SKM-1 treated with dmso at 0.1 percent for 144 hours (cell line): ENCODE measurements at regions not wholly inside any gene's neighbourhood (a gene's known extent, or its start where the extent isn't known, plus 50 kb on each side); places are given as distances from the start of the nearest gene placed in this dataset.
"Not testable (repeated sequence)": the region's sequence is repeated elsewhere in the genome, so short reads cannot be mapped to it uniquely, and the experiment has no call there.

Source experiments
- DNase-seq: peaks from one replicate; lab custom pipeline; 2025; ENCODE audit not compliant: unreplicated experiment; lab: John Stamatoyannopoulos, UW

DNA sequence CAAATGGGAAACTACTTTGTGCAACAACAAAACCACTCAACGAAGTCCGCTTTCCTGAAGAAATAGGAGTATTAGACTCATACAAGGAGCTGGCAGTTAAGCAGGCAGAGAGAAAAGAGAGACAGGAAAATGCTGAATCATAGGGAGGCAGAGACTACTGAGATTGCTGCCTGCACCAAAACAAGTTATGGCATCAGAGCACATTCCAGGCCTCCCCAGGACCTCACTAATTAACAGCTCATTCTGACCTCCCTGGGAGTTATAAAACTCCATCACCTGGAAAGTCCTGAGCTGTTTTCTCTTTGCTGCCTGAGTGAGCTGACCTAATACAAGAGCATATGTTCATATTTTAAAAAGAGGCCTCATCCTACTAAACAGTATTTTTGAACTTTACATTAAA lies 741.0 kb downstream of the MCTP2 start:
- DNase-seq = no peak

DNA sequence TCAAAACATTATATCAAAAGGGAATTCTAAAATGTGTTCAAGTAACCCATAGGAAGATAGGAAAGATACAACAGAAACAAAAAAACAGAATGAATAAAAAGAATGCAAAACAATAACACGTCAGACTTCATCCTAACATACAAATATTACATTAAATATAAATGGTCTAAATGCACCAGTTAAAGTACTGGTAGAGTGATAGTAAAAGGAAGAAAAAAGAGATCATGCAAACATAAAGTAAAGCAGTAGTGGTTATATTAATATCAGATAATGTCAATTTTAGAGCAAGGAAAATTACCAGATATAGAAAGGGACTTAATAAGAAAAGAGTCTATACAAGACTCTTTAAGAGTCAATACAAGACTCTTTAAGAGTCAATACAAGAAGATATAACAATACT lies 755.7 kb downstream of the MCTP2 start:
- no peak for DNase-seq

DNA sequence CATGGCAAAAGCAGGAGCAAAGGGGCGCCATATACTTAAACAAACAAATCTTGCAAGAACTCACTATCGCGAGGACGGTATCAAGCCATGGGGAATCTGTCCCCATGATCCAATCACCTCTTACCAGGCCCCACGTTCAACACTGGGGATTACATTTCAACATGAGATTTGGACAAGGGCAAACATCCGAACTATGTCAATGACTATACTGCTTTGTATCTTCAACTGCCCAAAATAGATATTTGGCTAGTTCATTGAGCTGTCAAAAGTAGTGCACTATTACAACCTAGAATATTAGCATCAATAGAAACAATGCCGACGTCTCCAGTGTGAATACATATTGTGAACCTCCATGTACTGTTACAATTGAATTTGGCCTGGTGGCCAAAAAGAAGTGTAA lies 760.4 kb downstream of the MCTP2 start:
- DNase-seq = no peak

DNA sequence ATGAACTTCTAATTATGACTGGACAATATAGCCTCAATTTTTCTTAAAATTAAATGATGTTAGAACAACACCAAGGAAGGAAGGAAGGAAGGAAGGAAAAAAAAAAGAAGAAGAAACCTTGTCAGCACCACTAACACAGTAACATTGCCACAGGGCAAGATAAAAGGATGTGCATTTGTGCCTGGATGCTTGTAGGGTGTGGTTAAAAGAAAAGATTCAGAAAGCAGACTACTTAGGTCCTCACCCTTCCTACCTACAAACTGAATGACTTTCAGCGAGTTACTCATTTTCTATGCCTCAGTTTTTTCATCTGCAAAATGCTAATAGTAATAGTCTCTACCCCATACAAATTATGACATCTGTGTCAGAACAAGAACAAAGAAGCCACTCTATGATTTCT lies 778.3 kb downstream of the MCTP2 start:
- no peak for DNase-seq

DNA sequence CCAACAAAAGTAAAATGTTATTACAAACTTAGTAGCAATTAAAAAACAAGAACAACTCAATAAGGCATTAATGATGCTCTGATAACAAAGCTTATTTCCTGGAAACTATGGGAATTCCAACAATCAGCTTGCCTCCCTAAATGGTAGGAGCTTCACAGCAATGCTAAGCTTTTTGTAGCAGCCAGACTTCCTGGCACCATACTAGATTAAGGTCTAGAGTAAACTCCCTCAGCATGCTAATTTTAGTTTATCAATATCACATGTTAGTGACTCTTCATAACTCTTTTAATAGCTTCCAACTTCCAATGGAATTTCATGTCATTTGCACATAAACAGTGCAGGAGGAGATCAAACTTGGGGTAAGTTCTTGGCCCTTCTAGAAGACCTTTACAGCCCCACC lies 782.0 kb downstream of the MCTP2 start:
- no peak for DNase-seq

DNA sequence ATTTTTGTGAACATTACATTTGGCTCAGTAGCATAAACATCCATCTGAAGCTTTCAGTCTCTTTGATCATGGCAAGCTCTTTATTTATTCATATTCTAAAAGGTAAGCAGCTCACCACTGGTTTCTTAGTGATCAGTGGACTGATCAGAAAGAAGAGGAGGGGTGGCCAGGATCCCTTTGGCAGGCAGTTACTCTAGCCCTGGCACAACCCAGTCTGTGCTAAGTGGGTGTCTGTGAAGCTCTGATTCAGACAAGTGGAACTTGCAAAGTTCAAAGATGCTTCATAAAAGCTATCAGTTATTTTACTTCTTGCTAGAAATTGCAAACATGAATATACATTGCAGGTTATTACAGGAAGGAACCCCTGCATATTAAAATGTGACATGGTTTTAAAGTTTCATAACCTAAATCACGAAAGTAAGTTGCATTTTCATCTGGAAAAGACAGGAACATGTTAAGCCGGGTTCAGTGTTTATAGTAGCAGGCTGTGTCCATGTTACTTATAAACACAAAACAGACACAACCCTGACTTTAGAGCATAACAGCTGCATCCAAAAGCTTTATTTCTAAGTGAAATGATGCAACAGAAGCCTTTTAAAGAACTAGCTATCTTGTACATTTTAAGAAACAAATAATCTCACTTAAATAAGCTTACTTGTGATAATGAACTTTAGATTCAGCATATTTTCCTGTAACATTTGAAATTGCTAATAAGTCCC lies 785.3 kb downstream of the MCTP2 start:
- DNase-seq = no peak

DNA sequence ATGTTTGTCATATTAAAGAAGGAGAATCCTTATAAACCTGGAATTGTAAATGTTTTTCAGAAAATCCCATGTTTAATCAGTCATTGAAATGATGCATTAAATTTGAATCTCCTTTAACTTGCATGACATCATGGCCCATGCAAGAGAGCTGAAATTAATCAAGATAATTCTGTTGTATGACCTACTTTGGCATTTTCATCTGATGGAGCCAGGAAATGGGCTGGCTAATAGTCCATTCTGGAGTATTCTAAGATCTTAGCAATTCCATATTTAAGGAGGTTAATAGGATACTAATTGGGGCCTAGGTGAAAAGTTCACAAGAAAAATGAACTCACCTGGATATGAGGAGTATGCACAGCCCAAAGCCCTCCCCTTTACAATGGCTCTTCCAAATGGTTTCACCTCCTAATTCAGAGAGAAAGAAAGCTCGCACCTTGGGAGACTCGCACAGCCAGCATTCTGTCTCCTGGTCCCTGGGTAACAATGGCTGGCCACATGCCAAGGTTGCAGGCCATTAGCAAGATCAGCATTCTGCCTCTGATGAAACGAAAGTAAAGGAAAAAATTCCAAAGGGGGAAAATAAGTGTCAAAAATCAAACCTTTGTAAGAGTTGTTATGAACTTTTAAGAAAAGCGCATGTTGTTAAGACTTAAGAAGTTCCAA lies 786.4 kb downstream of the MCTP2 start:
- DNase-seq = no peak

DNA sequence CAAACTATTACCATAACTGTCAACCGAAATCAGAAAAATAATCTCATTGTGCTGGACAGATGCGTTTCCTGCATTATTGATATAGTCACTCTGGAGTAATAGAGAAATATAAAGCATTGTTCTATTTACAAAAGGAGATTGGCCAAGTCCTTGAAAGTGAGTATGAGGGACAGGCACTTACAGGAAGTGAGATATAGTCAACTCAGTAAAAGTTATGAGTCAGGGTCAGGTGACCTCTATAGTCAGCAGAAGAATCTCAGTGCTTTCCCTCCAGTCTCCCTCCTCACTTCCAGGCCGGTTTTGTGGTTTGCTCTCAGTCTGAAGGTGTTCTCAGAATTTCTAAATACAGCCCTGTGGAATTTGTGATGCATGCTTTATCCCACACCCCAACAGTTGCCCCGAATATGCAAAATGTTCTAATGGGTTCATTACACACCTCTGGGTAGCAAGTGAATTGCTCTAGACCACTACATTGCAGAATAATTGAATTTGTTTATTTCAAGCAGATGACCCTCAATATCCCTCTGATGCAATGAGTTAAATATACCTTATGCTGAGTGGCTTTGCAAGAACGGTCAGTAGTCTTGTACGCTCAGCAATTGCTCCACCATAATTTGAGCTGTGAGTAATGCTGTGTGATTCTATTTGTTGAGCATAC lies 787.7 kb downstream of the MCTP2 start:
- DNase-seq = no peak

DNA sequence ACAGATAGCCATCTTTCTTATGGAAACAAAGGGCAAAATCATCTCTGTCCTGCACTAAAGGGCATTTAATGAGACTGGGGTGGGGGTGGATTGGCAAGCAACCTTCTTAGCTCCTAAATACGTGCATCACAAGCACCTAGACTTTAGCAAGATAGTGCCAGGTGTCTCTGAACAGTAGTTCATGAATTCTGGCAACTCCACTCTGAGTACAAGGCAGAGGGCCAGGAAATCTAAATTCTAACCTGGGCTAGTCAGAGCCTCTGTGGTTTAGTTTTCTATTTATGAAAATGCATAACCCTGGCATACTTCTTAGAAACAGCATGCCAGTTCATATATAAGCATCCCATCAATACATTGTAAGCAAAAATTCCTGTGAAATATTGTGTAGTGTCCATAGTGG lies 788.5 kb downstream of the MCTP2 start:
- DNase-seq = no peak

DNA sequence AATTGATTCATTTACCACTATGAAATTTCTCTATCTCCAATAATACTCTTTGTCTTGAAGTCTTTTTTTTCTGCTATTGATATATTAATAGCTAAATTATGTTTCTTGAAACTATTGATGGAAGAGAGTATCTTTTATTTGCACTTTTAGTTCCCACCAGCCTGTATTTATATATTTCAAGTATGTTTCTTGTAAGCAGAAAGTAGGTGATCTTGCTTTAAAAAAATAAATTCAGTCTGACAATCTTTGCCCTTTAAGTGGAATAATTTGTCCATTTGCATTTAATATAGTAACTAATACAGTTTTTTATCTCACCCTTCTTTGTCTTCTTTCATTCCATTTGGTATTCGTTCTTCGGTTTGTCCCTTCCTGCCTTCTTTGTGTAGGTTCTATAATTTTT lies 790.5 kb downstream of the MCTP2 start:
- no peak for DNase-seq

DNA sequence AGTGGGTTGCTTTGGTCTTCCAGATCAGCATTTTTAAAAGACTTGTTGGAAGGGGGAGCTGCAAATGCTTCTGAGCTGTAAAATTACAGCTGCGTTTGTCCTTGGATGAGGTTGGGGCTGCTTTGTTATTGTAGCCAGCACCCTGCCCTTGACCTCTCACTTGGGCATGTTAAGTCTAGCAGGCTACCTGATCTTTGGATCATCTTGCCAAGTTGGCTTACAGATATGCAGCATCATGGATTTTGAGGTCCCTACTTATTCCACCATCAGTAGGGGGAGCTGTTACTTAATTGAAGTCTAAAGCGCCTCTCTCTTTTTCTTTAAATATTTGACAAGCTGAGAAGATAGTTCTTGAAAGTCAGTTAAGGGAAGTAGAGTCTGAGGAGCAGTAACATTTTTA lies 793.0 kb downstream of the MCTP2 start:
- DNase-seq = peak; percentile 24

DNA sequence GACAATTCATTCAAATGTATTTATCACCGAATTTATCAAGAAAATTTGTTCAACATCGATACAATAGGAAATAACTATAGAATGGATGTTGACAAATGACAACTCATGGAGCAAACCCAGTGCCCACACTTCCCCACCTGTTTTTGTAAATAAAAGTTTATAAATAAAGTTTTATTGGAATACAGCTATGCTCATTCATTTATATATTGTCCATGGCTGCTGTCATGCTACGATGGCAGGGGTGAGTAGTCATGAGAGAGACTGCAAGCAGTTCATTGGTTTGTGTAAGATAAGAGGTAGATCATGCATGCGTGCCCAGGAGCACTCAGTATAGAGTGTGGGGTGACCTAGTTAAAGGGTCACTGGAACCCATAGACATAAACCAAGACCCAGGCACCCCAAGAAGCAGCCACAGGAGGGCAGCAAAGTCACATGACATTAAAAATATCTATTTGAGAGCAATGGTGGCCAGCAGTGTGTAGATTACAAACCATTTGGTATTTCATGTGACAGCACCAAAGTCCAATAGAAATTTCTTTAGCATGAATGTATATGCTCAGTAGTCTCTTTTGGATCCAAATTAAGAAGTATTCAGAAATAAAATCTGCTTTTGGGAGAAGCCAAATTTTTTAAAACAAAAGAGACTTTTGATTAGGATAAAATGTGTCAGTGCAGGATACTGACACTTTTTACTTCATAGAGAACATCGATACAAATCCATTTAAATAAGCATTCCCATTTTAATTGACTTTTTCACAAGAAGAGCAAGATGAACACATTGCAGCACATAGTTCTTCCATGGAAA lies 794.8 kb downstream of the MCTP2 start:
- DNase-seq = peak; percentile 35

DNA sequence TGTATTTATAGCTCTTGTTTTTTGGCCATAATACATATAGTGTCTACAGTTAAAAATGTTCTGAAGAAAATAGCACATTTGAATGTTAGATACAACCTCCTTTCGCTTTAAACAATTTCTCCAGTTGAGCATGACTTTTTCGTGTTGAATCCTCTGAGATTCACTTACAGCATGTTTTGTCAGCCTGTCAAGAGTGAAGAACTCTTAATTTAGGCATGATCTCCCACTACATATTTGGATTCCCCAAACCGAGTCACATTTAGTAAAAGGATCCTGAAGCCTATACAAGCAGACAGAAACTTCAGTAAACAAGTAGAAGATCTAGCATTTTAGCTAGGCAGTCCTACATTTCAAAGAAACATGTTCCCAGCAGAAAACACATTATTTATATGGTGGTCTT lies 796.6 kb downstream of the MCTP2 start:
- no peak for DNase-seq

DNA sequence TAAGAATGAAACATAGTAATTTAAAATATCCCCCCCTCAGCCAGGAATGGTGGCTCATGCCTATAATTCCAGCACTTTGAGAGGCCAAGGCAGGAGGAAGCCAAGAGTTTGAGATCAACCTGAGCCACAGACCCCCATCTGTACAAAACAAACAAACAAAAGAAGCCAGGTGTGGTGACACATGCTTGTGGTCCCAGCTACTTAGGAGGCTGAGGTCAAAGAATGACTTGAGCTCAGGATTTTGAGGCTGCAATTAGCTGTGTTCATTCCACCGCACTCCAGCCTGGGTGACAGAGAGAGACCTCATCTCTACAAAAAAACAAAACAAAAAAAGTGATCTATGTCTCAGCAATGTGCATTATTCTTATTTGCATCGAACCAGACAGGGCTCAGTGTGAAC lies 800.8 kb downstream of the MCTP2 start:
- DNase-seq = no peak

DNA sequence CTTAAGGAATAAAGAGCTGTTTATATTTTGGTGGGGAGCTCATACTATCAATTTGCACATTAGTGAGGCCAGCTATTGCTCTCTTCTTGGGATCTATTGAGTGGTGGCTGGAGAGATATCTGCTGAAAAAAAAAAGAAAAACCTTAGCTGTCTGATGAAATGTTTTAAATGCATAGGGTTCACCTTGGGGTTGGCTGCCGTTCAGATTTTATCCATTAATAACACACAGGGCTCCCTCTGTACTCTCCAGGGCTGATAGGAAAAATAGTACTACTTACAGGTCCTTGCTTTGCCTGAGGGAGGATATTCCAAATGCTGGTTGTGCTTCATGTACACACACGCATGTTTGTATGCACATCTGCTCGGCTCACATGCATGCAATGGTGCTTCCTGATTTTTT lies 803.7 kb downstream of the MCTP2 start:
- no peak for DNase-seq

DNA sequence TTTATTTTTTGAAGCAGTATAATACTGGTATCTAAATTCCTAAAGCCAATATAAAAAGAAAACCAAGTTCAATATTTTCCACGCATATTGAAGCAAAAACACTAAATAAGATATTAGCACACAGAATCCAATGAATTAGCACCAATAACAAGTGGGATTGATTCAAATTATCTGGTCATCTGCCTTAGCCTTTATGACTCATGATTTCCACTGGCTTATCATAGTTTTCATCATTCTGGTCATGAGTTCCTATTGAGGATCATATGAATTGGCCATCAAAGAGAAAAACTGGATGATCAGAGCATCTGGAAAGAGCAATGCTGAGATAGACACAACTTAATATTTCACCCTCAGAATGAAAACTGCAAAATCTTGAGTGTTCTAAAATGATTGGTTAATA lies 809.9 kb downstream of the MCTP2 start:
- DNase-seq = no peak

DNA sequence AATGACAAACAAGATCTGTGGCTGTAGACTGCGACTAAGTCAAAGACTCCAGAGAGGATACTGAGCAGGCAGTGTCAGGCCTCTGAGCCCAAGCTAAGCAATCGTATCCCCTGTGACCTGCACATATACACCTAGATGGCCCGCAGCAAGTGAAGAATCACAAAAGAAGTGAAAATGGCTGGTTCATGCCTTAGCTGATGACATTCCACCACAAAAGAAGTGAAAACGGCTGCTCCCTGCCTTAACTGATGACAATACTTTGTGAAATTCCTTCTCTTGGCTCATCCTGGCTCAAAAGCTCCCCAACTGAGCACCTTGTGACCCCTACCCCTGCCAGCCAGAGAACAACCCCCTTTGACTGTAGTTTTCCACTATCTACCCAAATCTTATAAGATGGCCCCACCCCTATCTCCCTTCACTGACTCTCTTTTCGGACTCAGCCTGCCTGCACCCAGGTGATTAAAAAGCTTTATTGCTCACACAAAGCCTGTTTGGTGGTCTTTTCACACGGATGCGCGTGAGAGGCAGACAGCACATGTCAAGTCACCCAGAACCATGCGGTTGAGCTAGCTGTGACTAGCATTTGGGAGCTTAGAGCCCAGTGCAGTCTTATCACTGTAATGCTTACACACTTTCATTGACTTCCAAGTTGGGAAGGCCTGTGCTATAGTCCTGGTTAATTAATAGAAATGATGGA lies 812.0 kb downstream of the MCTP2 start:
- DNase-seq = not testable (repeated sequence)

DNA sequence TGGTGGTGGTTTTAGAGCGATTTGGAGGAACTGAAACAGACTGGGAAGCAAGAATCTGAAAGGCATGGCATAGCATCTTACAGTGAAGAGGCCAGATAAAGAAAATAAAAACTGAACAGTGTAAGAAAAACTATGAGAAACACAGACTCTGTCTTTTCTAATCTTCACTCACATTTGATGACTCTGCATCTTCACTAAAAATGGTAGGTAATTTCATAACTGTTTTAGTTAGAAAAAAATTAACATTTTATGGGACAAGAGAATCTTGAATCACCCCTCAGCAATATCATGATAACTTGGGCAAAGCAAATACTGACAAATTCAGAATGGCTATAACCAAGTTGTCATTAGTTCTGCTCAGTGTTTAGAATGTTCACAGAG lies 812.6 kb downstream of the MCTP2 start:
- DNase-seq = no peak

DNA sequence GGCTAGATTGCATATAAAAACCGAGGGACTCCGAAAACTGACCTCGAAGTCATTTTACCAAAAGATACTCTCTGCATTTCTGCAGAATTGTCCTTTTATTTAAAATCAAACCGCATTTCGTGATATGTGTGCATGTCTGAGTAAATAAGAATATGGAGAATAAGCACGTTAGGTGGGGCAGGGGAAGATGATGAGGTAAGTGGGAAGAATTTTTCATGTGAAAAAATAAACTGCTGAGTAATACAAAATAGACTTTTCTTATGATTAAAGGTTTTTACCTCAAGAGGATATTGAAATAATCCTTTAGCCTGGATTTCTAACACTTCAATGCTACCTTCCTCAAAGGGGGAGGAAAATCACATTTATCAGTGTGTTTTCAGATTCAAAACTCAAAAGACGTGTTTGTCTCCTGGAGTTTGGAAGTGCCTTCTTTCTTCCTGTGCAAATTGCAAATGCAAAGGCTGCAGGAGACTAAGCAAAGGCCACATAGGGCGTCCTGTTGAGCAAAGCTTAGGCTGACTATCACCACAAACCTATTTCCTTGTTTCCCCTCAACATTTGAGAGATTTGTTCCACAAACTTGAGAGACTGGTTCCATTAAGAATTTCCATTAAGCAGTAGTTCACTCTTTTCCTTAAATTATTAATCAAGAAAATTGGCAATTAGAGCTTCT lies 813.5 kb downstream of the MCTP2 start:
- DNase-seq = no peak

DNA sequence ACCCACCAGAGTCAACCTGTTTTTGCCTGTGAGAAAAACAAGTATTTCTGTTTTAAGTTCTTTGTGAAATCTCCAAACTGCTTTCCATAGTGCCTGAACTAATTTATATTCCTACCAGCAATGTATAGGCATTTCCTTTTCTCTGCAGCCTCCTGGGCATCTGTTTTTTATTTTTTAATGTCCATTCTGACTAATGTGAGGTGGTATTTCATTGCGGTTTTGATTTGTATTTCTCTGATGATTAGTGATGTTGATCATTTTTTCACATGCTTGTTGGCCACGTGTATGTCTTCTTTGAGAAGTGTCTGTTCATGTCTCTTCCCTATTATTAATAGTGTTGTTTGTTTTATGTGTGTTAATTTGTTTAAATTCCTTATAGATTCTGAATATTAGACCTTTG lies 820.5 kb downstream of the MCTP2 start:
- DNase-seq = no peak
